GM19438 (cell line): ENCODE measurements at regions not wholly inside any gene's neighbourhood (a gene's known extent, or its start where the extent isn't known, plus 50 kb on each side); places are given as distances from the start of the nearest gene placed in this dataset.
"Not testable (repeated sequence)": the region's sequence is repeated elsewhere in the genome, so short reads cannot be mapped to it uniquely, and the experiment has no call there.

ENCODE experiments used
- ATAC-seq: cut with Tn5 transposase; IDR thresholded peaks from one replicate; pipeline ENCODE4 v1.9.1; 2021; ENCODE audit warnings: low read depth; ENCODE audit not compliant: unreplicated experiment

DNA sequence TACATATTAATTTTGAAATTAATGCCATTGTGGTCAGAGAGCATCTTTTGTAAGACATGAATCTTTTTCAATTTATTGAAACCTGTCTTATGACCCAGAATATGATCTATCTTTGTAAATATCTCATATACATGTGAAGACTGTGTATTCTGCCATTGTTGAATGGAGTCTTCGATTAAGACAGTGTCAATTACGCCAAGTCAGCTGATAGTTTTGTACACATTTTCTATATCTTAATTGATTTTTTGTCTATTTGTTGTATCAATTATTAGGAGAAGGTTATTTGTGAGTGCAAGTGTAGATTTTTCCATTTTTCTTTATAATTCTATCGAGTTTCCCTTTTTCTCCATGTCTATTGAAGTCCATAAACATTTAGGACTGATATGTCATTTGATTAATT is 471.6 kb downstream of the MED10 start:
- ATAC-seq: no peak

DNA sequence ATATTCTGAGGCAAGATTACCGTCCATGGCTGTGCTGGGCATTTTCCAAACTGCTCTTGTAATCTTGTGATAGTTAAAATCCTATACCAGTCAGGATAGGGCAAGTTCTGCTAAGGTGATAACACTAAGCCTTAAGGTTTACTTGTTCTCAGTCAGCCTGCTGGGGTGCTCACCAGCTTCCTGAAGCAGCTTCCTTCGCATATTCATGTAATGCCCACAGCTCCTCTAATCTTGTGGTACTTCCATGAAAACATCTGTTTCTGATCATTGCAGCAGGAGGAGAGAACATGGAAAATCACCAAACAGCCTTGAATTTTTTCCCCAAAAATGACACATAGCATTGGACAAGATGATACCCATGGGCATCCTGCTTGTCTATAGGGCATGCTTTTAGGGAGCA is 473.2 kb downstream of the MED10 start:
- ATAC-seq: no peak

DNA sequence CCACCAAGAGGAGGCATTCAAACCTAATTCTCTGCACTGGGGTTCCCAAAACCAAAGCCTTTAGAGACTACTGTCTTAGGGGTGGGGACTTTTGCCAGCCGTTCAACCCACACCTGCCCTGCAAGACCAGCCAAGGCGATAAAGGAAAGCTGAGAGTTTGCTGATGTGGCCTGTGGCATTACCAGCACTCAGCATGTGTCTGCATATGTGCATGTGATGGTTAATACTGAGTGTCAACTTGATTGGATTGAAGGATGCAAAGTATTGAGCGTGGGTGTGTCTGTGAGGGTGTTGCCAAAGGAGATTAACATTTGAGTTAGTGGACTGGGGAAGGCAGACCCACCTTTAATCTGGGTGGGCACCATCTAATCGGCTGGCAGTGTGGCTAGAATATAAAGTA is 474.2 kb downstream of the MED10 start:
- no peak for ATAC-seq

DNA sequence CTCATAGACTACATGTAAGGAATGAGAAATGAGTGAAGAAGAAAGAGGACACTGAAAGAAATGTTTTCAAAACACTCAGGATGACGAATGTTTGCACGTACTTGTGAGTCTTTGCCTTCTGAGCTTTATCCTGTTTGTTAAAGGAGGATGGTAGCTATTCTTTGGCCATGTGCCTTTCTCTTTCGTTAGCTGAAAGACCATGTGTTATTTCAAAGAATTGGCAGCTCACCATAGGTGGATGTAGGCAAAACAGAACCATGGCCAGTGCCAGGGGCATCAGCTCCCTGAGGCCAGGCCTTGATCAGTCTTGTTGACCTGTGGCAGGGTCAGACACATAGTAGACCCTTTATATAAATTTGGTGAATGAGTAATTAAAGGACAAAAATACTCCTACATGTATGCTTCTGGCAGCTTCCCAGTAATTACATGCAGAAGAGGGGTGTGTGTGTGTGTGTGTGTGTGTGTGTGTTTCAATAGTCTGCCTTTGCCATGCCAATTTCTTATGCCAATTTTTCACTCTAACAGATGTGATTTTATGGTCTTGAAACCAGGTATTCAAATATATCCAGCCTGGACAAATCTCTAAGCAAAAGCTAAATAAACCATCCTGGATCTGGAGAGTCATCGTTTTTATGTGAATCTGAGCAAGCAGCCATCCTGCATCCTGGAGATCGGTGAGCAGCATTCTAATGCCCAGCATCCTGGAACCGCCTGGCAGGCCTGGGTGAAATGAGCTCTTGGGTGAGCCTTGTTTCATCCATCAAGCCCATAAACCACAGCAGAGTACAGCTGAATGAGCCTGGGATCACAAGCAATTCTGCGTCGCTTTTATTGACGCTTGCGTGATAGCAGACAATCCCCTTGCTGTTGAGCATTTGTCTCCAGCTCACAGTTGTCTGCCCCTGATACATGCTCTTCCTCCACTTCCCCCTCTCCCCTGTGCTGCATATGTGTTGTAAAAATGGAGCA is 475.4 kb downstream of the MED10 start:
- no peak for ATAC-seq

DNA sequence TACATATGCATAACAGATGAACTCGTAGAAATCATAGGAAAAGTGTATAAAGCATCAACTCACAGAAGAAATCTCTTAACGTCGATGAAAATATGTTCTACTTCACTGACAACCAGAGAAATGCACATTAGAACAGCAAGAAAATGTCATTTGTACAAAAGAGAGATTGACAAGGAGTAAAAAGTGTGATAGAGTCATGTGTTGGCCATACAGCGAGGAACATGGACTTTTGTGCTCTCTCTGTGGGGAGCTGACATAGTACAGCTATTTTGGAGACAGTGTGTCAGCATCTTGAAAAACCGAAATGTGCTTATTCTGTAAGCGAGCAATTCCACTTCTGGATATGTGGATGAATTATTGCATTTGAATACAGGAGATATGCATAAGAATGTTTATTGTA is 477.9 kb downstream of the ICE1 start:
- ATAC-seq: no peak

DNA sequence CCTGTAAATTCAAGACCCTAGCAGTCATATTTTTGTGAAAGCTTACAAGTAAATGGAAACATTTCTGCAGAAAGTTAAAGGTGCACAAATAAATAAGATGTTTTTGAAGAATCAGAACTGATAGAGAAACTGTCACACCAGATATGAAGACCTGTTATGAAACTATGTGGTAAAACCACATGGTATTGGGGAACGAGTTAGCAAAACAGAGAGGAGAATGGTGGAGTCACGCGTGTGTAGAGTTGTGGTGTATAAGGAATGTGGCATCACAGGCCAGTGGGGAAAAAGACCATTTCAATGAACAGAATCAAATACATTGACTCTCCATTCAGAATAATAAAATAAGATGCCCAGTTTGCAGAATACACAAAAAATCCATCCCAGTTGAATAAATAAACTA is 477.2 kb downstream of the ICE1 start:
- ATAC-seq: no peak

DNA sequence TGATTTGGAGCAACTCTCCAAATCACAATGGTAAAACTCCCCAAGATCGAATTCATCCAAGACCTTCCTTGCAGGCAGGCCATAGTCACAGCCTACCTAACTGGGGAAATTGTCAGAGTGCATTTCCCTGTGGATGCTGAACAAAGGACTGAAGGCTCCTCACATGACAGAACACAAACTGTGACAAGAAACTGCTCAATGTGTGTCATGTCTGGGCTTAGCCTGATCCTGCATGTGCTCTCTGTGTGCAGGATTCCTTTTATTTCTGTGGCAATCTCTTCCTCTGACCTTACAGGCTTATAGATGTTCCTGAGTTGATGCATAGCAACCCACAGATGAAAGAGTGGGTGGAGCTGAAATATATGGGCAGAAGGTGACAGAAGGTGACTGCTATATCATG is 465.8 kb downstream of the ICE1 start:
- ATAC-seq: no peak

DNA sequence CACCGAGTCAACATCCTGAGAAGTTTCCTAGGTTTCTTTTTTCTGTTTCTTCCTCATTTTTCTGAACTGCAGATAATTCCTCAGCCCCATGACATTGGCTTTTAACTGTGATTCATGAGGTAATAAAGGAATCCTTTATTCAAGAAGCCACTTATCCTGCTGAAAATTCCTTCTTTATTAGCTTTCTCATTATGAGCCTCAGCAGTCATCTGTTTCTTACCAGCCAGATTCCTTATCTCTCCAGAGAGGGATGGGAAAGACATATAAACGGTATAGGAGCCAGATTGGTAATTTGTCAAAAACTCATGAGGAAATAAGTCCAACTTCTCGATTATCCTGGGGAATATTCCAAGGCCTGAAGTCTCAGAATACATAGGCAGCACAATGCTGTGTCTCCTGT is 465.4 kb downstream of the ICE1 start:
- no peak for ATAC-seq

DNA sequence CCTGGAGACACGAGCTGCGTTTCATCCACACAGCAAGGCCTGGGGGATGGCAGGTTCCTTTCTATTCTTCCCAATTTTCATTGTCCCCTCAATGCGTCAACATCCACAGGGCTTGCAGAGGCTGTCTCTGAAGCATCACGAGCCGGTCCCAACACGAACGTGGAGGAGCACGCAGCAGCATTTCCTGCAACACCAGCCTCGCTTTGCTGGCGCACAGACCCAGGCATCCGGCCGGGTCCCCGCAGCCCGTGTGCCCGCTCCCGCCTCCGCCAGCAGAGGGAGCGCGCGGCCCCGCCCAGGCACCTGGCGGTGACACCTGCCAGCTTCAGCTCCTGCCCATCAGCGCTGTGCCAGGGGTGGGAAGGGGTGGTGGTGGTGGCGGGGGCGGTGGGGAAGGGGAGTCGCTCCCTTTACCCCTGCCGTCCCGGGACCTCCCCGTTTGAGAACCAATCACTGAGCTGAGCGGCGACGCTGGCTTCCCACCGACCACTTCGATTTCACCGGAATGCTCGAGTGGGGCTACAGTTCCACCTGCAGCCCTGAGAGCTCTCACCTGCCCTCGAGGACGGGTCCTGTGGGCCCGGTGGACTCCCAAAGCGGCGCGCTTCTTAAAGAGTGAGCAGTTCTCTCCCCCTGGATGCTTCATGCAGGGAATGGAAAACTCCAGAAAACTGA is 464.5 kb downstream of the ICE1 start:
- ATAC-seq: peak; percentile 84

DNA sequence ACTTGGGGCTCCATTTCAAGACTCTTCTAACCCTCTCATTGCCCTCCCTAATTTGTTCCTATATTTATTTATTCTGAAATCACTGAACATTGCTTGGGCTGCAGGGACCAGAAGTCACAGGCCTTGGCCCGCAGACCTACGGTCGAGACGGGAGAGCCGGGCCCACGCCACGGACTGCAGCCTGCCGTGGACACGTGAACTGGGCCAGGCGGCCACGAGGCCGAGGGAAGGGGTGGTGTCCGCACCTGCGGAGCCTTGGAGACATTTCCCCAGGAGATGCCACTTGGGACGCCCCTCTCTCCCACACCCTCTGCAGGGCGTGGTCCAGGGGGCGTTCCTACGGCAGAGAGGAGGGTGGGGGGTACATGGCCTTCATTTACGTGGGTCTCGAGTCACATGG is 463.9 kb downstream of the ICE1 start:
- ATAC-seq: no peak

DNA sequence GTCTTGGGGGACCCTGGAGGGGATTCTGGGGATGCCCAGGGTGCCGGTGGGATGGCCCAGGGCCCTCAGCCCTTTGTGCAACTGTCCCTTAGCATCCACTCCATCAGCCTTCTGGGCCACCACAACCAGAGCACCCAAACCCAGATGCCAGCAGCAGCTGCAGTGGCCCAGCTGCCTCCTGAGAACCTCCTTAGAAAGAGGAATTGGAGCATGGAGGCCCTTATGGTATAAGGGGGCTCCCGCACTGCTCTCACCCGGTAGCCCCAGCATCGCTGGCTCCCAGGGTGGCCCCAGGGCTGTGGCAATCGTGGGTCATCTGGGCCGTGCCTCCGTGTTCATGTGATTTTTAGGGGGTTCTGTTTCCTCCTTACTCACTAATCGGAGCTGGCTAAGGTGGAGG is 463.3 kb downstream of the ICE1 start:
- ATAC-seq: no peak

DNA sequence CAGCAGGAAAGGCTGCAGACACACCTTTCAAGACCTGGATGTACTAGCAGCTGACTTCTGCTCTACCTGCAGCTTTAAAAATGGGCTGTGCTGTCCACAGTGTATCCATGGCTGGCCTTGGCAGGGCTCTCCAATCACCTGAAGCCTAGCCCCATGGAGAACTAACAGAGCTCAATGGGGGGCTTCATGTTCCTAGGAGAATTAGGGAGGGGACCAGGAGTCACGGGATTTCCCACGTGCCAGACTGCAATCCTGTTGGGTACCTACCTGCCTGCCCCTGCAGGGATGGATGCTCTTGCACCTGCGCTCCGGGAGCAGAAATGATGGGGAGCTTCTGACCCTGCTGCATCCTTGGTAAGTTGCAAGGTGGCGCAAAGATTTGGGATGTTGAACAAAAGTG is 462.1 kb downstream of the ICE1 start:
- ATAC-seq: no peak

DNA sequence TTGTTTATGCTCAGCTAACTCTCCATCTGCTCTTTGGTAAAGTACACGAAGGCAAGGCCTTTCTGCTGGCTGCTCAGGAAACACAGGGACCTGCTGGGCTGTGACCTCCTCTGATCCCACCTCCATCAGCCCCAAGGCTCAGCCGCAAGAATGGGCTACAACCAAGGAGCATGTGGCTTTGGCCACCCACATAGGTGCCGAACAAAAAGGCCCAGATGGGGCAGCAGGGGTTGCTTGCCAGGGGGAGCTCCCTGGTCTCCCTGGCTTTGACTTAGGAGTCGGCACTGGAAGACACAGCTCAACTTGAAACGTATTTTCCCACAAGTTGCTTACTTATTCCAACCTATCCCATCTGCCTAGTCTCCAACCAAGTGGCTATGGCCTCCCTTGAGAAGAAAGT is 461.1 kb downstream of the ICE1 start:
- no peak for ATAC-seq

DNA sequence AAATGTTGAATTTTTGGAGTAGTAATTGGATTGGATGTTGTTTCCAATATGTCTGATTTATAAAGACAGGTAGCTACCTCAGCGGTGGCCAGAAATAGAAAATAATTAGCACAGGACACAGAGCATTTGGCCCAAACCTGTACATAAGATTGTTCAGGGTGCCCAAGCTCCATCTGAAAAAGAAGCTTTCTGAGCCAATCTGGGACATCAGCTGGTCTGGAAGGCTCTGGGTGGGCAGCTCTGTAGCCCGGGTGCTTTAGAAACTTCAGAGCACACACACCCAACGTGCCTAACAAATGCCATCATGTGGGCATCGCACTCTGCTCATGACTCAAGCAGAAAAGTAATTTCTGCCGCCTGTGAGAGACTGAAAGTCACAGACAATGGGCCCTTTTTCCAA is 460.7 kb downstream of the ICE1 start:
- no peak for ATAC-seq

DNA sequence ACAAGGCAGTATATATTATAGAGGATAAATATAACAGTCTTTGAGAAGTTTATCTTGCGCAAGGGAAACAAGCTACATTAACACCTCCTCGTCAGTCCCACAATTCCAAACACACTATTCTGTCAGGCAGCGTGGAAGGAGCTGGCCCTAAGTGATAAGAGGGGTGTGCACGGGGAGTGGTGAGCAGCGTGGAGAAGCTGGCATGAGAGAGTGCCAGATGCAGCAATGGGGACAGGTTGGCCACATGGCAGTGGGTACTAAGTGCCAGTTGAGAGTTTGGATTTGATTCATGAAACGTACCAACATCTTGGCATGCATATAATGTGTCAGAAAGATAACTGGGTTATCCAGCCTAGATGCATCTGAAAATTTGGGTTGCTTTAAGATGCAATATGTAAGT is 460.2 kb downstream of the ICE1 start:
- no peak for ATAC-seq

DNA sequence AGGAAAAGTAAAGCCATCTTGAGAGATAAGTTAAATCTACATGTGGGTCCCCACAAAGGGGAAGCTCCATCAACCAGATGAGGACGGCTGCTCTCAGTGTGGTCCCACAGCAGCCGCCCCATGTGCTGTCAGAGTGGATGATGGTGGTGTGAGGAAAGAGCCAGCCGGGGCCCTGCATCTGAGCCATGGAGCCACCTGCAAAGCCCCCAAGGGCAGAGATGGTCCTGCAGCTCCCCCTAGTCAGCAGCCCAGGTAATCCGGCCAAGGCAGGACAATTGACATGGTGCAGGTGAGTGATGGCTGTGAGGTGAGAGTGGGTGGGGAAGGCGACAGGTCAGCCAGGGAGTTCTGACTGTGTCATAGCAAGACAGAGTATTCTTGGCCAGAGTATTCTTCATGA is 458.8 kb downstream of the ICE1 start:
- no peak for ATAC-seq

DNA sequence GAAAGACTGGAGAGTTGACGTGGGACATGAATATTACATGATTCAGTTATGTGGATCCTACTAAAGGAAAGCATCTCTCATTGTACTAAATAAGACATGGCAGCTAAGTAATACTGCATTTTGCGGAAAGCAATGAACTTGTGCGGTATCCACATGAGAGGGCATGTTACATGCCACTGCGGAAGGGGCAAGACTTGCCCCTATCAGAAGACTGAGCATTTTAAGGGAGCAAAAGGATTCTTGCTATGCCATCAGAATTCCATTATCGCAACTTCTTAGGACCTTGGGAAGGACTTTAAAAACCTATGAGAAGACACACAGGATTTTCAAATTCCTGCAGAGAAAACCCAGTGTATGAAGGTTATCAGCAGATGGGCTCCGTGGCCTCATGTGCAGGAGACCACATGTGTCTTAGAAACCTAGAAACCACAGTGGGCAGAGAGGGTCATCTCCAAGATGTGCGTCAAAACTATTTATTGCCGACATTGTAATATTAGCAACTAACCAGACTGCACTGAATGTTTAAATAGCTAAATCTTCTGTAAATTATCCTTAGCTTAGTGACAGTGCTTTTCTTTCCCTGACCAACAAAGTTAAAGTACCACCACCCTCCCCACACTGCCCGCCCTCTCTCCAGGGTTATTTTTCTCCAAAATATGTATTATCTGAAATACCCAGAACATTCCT is 457.7 kb downstream of the ICE1 start:
- no peak for ATAC-seq

DNA sequence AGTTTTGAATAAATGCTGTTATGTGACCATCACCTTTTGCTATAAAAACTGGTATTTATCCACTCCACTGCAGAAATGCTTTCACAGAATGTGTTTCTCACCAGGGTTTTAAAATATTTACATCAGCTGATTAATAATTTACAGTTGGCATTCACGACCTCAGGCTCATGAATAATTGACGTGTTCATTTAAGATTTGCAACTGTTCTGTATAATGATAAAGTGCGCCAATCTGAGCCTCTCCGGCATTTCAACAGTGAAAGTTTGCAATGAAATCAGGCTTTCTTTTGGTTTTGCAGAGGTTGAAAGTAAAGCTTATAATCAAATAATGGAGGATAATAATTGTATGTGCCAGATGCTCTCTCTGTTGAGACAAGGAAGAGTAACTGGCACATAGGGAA is 434.9 kb downstream of the ICE1 start:
- no peak for ATAC-seq

DNA sequence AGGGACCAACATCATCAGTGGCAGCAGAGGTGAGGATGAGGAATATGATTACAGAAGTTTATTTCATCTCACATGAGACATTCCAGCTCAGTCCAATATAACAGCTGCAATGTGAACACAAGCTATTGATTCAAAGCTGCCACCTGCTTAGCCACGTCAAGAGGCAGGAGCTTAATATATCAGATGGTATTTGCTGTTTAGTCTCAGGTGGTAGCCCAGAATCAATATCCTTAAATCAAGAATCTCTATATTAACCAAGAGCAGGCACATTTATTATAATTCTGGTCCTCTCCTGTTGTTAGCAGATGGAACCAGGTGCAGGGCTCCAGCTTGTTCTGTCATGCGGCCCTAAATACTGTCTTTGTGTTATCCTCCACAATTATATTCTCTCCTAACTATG is 431.6 kb downstream of the ICE1 start:
- ATAC-seq: no peak

DNA sequence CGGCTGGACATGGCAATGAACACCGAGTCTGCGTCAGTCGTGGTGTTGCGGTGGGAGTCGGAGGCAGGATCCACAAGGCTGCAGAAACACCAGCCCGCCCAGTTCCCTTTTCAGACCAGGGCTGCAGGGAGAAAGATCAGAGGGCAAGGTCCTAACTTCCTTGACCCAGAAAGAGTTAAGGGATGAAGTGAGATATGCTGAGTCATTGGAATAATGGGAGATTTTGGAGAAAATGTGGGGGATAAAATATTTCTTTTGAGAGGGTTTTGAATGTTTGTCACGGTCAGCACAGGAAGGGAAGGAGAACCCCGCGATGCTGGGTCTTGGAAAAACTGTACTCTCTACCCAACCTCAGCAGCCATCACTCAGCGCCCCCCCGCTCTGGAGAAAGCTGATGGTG is 416.0 kb downstream of the ICE1 start:
- ATAC-seq: no peak

DNA sequence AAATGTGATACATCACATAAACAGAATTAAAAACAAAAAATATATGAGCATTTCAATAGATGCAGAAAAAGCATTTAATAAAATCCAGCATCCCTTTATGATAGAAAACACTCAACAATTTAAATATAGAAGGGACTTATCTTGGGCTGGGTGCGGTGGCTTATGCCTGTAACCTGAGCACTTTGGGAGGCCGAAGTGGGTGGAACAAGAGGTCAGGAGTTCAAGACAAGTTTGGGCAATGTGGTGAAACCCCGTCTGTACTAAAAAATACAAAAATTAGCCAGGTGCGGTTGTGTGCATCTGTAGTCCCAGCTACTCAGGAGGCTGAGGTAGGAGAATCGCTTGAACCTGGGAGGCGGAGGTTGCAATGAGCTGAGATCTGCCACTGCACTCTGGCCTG is 409.1 kb downstream of the ICE1 start:
- ATAC-seq: not testable (repeated sequence)

DNA sequence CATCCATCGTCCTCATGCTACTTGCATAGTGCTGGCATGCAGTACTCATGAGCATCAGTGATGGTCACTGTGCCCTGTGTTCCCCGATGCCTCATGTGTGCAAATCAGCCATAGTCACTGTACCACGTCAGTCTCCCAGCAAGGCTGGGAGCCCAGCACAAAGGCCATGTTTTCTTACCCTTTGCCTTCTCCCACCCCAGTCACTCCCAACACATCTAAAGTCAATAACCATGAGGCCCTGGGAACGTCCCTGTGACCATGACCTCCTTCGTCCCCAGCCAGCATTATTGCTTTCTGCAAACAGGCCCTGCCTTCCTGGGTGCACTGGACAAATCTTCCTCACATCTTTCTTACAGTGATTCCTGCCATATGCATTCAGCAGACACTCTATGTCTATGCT is 406.1 kb downstream of the ICE1 start:
- no peak for ATAC-seq
